Liver (tissue), 8 donors: ENCODE measurements at regions not wholly inside any gene's neighbourhood (a gene's known extent, or its start where the extent isn't known, plus 50 kb on each side); places are given as distances from the start of the nearest gene placed in this dataset.
"Not testable (repeated sequence)": the region's sequence is repeated elsewhere in the genome, so short reads cannot be mapped to it uniquely, and the experiment has no call there.

Source experiments
- DNase-seq: peaks from one replicate; pipeline ENCODE4 v3.0.0-alpha.2; 2017; ENCODE audit warnings: low spot score
- H3K27ac ChIP-seq, 2 donors: one replicate each; pipeline ENCODE4 v1.7.0; 2013; ENCODE audit warnings: inconsistent platforms in 2 of 2, low read length in 2 of 2, control low read depth in 1 of 2, low read depth in 1 of 2, mild to moderate bottlenecking in 1 of 2
- H3K27me3 ChIP-seq, 4 donors: one replicate each; pipeline versions ENCODE4 v1.6.1 to v1.7.0; 2013; ENCODE audit warnings: low read length in 3 of 4, inconsistent platforms in 1 of 4, mild to moderate bottlenecking in 1 of 4, moderate library complexity in 1 of 4; ENCODE audit not compliant: control insufficient read depth in 4 of 4, insufficient read depth in 4 of 4
- H3K36me3 ChIP-seq, 4 donors: one replicate each; pipeline versions ENCODE4 v1.6.1 to v1.7.0; 2013; ENCODE audit warnings: low read length in 3 of 4, mild to moderate bottlenecking in 3 of 4, low read depth in 1 of 4, moderate library complexity in 1 of 4; ENCODE audit not compliant: control insufficient read depth in 4 of 4, insufficient read depth in 3 of 4
- H3K4me1 ChIP-seq, 4 donors: one replicate each; pipeline versions ENCODE4 v1.6.1 to v1.7.0; 2013; ENCODE audit warnings: low read length in 3 of 4, mild to moderate bottlenecking in 3 of 4, moderate library complexity in 1 of 4; ENCODE audit not compliant: control insufficient read depth in 4 of 4, insufficient read depth in 4 of 4
- H3K4me3 ChIP-seq, 3 donors: one replicate each; pipeline versions ENCODE4 v1.6.1 to v1.7.0; 2013; ENCODE audit warnings: low read length in 3 of 3, control low read depth in 1 of 3, low read depth in 1 of 3, mild to moderate bottlenecking in 1 of 3
- H3K9ac ChIP-seq, 2 donors: one replicate each; pipeline ENCODE4 v1.7.0; 2013; ENCODE audit warnings: low read length in 2 of 2, mild to moderate bottlenecking in 2 of 2, moderate library complexity in 2 of 2, control low read depth in 1 of 2, low read depth in 1 of 2
- H3K9me3 ChIP-seq, 4 donors: one replicate each; pipeline versions ENCODE4 v1.6.1 to v1.7.0; 2013; ENCODE audit warnings: low read length in 3 of 4; ENCODE audit not compliant: control insufficient read depth in 4 of 4
- EGR1 ChIP-seq, 2 donors: IDR thresholded peaks; 2 replicates each; pipeline ENCODE4 v1.6.1; 2016 to 2018; ENCODE audit warnings: antibody characterized with exemption in 2 of 2, low read depth in 2 of 2
- FOXA1 ChIP-seq: IDR thresholded peaks from 2 replicates; pipeline ENCODE4 v1.6.1; 2016; ENCODE audit warnings: antibody characterized with exemption
- FOXA2 ChIP-seq: IDR thresholded peaks from 2 replicates; pipeline ENCODE4 v1.6.1; 2016; ENCODE audit warnings: antibody characterized with exemption
- GABPA ChIP-seq, 2 donors: IDR thresholded peaks in 1 of 2; conservative IDR thresholded peaks in 1 of 2; 2 replicates each; pipeline ENCODE4 v1.6.1; 2016; ENCODE audit warnings: antibody characterized with exemption in 2 of 2, mild to moderate bottlenecking in 1 of 2, moderate library complexity in 1 of 2
- HNF4A ChIP-seq, 2 donors: conservative IDR thresholded peaks; 2 replicates each; pipeline ENCODE4 v1.6.1; 2016; ENCODE audit warnings: antibody characterized with exemption in 2 of 2, mild to moderate bottlenecking in 2 of 2
- HNF4G ChIP-seq: IDR thresholded peaks from 2 replicates; pipeline ENCODE4 v1.6.1; 2016; ENCODE audit warnings: antibody characterized with exemption
- JUND ChIP-seq, 2 donors: IDR thresholded peaks; 2 replicates each; pipeline ENCODE4 v1.6.1; 2016; ENCODE audit warnings: antibody characterized with exemption in 2 of 2
- MAX ChIP-seq: IDR thresholded peaks from 2 replicates; pipeline ENCODE4 v1.6.1; 2016; ENCODE audit warnings: antibody characterized with exemption
- NR2F2 ChIP-seq: IDR thresholded peaks from 2 replicates; pipeline ENCODE4 v1.6.1; 2016; ENCODE audit warnings: antibody characterized with exemption
- RAD21 ChIP-seq, 2 donors: IDR thresholded peaks; 2 replicates each; pipeline ENCODE4 v1.6.1; 2016; ENCODE audit warnings: antibody characterized with exemption in 2 of 2, mild to moderate bottlenecking in 2 of 2
- RXRA ChIP-seq, 2 donors: IDR thresholded peaks; 2 replicates each; pipeline ENCODE4 v1.6.1; 2017 to 2018; ENCODE audit warnings: antibody characterized with exemption in 2 of 2, mild to moderate bottlenecking in 1 of 2
- SP1 ChIP-seq: IDR thresholded peaks from 2 replicates; pipeline ENCODE4 v1.6.1; 2018; ENCODE audit warnings: antibody characterized with exemption, mild to moderate bottlenecking
- TAF1 ChIP-seq: conservative IDR thresholded peaks from 2 replicates; pipeline ENCODE4 v1.6.1; 2016; ENCODE audit warnings: antibody characterized with exemption, mild to moderate bottlenecking
- YY1 ChIP-seq: IDR thresholded peaks from 2 replicates; pipeline ENCODE4 v1.6.1; 2016; ENCODE audit warnings: antibody characterized with exemption, mild to moderate bottlenecking
- WGBS: extraction: QIAGEN DNeasy Blood & Tissue Kit; methylation state at CpG from one replicate; pipeline ENCODE4 v1.1.7; 2013; 5-methylcytosine and 5-hydroxymethylcytosine counted together
- TF ChIP-seq, protein P1 (sequence below): IDR thresholded peaks from 2 replicates; pipeline ENCODE4 v1.6.1; 2016; ENCODE audit warnings: antibody characterized with exemption, mild to moderate bottlenecking
- TF ChIP-seq, protein P2 (sequence below): IDR thresholded peaks from 2 replicates; pipeline ENCODE4 v1.6.1; 2016; ENCODE audit warnings: antibody characterized with exemption
- TF ChIP-seq, protein P3 (sequence below): IDR thresholded peaks from 2 replicates; pipeline ENCODE4 v1.6.1; 2016; ENCODE audit warnings: antibody characterized with exemption
- TF ChIP-seq, protein P4 (sequence below): fragments of 150-350 bp; IDR thresholded peaks from 2 replicates; pipeline ENCODE4 v1.5.1; 2017; ENCODE audit warnings: improper control_type of control experiment, low read depth, low read length; ENCODE audit not compliant: missing input control
- donor health status: healthy.
- donor health status: healthy.
- donor health status: healthy.
- donor health status: healthy.
- donor health status: healthy.

GRCh38 chr4:63062891-63063290, 1346.4 kb downstream of the TECRL start:
- H3K9ac ChIP-seq, H3K27ac ChIP-seq, H3K4me3 ChIP-seq, H3K27me3 ChIP-seq, DNase-seq, H3K4me1 ChIP-seq, H3K9me3 ChIP-seq, H3K36me3 ChIP-seq: not testable (repeated sequence)
- 85% methylated on average over 3 of the region's 3 CpGs for WGBS

- Histone ChIP-seq H3K27me3 (no peaks in the 10 kb centered on the region), H3K9ac (no peak overlapping the region), H3K9me3 (no peaks in the 10 kb centered on the region), H3K4me3 (no peak overlapping the region), H3K36me3 (no peaks in the 10 kb centered on the region), H3K27ac (no peak overlapping the region), H3K4me1 (no peaks in the 10 kb centered on the region)
- WGBS = 65% methylated on average over 1 of the region's 1 CpG
- TF ChIP-seq TAF1 = no peak
- TF ChIP-seq RAD21 (IDR thresholded peaks at IDR 0.05) = no peak
- TF ChIP-seq YY1 = no peak
- DNase-seq = no peak
Measured at GRCh38 chr4:63049726-63050125, 1359.5 kb downstream of the TECRL start.

DNA sequence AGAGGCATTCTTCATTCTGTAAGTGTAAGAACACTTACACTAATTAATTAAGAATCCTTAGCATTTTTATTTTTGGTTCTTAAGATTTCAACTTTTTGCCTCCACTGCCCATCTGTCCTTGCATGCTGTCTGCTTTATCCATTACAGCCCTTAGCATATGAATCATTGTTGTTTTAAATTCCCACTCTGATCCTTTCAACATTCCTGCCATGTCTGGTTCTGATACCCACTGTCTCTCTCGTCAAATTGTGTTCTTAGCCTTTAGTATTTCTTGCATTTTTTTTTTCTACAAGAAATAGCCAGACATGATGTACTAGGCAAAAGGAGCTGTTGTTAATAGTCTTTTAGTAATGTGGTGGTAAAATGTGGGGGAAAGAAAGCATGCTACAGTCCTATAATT, 1360.0 kb downstream of the TECRL start:
- no peak overlapping the region for H3K27ac ChIP-seq
- no peak overlapping the region for H3K4me3 ChIP-seq
- H3K9me3 ChIP-seq = no peaks in the 10 kb centered on the region

More for the DNA sequence above, 1360.0 kb downstream of the TECRL start:
- H3K36me3 ChIP-seq = no peaks in the 10 kb centered on the region
- DNase-seq = no peak
- no peak overlapping the region for H3K9ac ChIP-seq
- 44% methylated on average over 1 of the region's 1 CpG for WGBS
- no peaks in the 10 kb centered on the region for H3K4me1 ChIP-seq
- TF ChIP-seq RXRA (IDR thresholded peaks at IDR 0.05) (no peak), HNF4A (conservative IDR thresholded peaks at IDR 0.05) (no peak), RAD21 (IDR thresholded peaks at IDR 0.05) (no peak), EGR1 (IDR thresholded peaks at IDR 0.05; ENCODE audit: low read depth in 2 of 2) (no peak), TAF1 (no peak), FOXA2 (no peak), GABPA (IDR thresholded peaks at IDR 0.05 in 1 of 2, conservative IDR thresholded peaks at IDR 0.05 in 1 of 2) (no peak), HNF4G (no peak), SP1 (no peak), JUND (IDR thresholded peaks at IDR 0.05) (no peak), MAX (no peak), YY1 (no peak), FOXA1 (no peak), NR2F2 (no peak)
- TF ChIP-seq, protein P1, sequence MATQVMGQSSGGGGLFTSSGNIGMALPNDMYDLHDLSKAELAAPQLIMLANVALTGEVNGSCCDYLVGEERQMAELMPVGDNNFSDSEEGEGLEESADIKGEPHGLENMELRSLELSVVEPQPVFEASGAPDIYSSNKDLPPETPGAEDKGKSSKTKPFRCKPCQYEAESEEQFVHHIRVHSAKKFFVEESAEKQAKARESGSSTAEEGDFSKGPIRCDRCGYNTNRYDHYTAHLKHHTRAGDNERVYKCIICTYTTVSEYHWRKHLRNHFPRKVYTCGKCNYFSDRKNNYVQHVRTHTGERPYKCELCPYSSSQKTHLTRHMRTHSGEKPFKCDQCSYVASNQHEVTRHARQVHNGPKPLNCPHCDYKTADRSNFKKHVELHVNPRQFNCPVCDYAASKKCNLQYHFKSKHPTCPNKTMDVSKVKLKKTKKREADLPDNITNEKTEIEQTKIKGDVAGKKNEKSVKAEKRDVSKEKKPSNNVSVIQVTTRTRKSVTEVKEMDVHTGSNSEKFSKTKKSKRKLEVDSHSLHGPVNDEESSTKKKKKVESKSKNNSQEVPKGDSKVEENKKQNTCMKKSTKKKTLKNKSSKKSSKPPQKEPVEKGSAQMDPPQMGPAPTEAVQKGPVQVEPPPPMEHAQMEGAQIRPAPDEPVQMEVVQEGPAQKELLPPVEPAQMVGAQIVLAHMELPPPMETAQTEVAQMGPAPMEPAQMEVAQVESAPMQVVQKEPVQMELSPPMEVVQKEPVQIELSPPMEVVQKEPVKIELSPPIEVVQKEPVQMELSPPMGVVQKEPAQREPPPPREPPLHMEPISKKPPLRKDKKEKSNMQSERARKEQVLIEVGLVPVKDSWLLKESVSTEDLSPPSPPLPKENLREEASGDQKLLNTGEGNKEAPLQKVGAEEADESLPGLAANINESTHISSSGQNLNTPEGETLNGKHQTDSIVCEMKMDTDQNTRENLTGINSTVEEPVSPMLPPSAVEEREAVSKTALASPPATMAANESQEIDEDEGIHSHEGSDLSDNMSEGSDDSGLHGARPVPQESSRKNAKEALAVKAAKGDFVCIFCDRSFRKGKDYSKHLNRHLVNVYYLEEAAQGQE = no peak
- TF ChIP-seq, protein P2, sequence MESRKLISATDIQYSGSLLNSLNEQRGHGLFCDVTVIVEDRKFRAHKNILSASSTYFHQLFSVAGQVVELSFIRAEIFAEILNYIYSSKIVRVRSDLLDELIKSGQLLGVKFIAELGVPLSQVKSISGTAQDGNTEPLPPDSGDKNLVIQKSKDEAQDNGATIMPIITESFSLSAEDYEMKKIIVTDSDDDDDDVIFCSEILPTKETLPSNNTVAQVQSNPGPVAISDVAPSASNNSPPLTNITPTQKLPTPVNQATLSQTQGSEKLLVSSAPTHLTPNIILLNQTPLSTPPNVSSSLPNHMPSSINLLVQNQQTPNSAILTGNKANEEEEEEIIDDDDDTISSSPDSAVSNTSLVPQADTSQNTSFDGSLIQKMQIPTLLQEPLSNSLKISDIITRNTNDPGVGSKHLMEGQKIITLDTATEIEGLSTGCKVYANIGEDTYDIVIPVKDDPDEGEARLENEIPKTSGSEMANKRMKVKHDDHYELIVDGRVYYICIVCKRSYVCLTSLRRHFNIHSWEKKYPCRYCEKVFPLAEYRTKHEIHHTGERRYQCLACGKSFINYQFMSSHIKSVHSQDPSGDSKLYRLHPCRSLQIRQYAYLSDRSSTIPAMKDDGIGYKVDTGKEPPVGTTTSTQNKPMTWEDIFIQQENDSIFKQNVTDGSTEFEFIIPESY = no peak
- TF ChIP-seq, protein P3, sequence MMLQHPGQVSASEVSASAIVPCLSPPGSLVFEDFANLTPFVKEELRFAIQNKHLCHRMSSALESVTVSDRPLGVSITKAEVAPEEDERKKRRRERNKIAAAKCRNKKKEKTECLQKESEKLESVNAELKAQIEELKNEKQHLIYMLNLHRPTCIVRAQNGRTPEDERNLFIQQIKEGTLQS = no peak
- TF ChIP-seq, protein P4, sequence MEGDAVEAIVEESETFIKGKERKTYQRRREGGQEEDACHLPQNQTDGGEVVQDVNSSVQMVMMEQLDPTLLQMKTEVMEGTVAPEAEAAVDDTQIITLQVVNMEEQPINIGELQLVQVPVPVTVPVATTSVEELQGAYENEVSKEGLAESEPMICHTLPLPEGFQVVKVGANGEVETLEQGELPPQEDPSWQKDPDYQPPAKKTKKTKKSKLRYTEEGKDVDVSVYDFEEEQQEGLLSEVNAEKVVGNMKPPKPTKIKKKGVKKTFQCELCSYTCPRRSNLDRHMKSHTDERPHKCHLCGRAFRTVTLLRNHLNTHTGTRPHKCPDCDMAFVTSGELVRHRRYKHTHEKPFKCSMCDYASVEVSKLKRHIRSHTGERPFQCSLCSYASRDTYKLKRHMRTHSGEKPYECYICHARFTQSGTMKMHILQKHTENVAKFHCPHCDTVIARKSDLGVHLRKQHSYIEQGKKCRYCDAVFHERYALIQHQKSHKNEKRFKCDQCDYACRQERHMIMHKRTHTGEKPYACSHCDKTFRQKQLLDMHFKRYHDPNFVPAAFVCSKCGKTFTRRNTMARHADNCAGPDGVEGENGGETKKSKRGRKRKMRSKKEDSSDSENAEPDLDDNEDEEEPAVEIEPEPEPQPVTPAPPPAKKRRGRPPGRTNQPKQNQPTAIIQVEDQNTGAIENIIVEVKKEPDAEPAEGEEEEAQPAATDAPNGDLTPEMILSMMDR = no peak
- no peaks in the 10 kb centered on the region for H3K27me3 ChIP-seq
